Adipocyte (in vitro differentiated cells): ENCODE measurements at regions not wholly inside any gene's neighbourhood (a gene's known extent, or its start where the extent isn't known, plus 50 kb on each side); places are given as distances from the start of the nearest gene placed in this dataset.

Source experiments
- DNase-seq: peaks from one replicate; pipeline ENCODE4 v3.0.0-alpha.2; 2015; ENCODE audit warnings: low read depth
- H3K27me3 ChIP-seq: replicated peaks from 2 replicates; pipeline ENCODE4 v1.7.0; 2013; ENCODE audit warnings: mild to moderate bottlenecking, low read length, moderate library complexity; ENCODE audit not compliant: control insufficient read depth, insufficient read depth
- H3K36me3 ChIP-seq: 2 replicates; pipeline ENCODE4 v1.7.0; 2013; ENCODE audit warnings: low read length, mild to moderate bottlenecking, moderate library complexity; ENCODE audit not compliant: control insufficient read depth, insufficient read depth, severe bottlenecking
- H3K4me1 ChIP-seq: 2 replicates; pipeline ENCODE4 v1.7.0; 2013; ENCODE audit warnings: mild to moderate bottlenecking, low read length, moderate library complexity; ENCODE audit not compliant: control insufficient read depth, insufficient read depth
- H3K4me3 ChIP-seq: 2 replicates; pipeline ENCODE4 v1.7.0; 2013; ENCODE audit warnings: mild to moderate bottlenecking, low read length, moderate library complexity
- H3K9ac ChIP-seq: 2 replicates; pipeline ENCODE4 v1.7.0; 2013; ENCODE audit warnings: mild to moderate bottlenecking, low read length, moderate library complexity
- H3K9me3 ChIP-seq: 2 replicates; pipeline ENCODE4 v1.7.0; 2013; ENCODE audit warnings: mild to moderate bottlenecking, low read length, moderate library complexity; ENCODE audit not compliant: control insufficient read depth

DNA sequence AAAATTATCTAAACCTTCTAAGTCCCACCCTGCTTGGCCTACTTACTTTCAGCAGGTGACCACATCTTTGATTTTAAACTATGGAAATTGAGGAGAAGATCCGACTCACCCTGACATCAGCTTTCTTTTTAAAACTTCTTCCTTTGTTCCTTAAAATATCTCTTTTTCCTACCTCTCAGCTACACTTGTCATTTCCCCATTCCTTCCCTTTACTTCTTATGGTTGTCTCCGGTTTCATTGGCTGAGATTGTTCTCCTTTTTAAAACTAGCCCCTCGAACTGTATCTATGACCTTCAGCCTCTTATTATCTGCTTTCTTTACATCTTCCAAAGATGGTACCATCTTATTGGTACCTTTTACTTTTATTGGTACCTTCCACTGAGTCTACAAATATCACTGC is 87.8 kb upstream of the NRIP1 start:
- no peak overlapping the region for H3K9ac ChIP-seq
- peaks cover 11% of the 10 kb centered on the region for H3K9me3 ChIP-seq
- H3K36me3 ChIP-seq = no peaks in the 10 kb centered on the region
- DNase-seq = no peak
- H3K4me3 ChIP-seq = no peak overlapping the region
- peaks cover 12% of the 10 kb centered on the region for H3K4me1 ChIP-seq
- H3K27me3 ChIP-seq = peaks cover 2% of the 10 kb centered on the region

DNA sequence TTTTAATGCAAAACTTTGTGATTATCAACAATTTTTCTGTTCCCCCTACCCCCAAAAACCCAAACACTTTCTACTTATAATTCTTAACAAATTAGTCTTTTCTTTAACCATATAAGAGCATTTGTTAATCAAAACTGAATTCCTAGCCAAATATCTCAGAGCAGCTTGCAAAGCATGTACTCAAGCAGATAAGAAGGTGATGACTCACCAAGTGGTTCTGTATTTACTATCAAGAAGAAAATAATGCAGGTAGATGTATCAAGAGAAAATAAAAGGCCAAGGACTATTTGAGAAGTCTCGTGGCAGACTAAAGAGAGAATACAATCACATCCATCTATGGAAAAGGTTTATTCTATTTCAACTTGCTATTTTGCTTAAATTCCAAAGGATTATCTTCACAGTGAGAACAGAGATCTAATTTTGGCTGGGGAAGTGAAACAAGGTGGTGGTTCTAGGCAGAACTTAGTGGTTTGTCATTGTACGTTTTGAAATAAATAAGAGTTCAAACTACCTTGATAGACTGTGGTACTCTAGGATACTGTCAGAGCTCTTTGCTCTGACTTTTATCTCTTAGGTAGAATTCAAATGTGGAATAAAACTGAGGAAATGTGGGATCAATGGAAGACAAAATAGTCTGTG is 94.7 kb upstream of the NRIP1 start:
- no peak for DNase-seq
- Histone ChIP-seq H3K4me3 (no peak overlapping the region), H3K36me3 (no peaks in the 10 kb centered on the region)

DNA sequence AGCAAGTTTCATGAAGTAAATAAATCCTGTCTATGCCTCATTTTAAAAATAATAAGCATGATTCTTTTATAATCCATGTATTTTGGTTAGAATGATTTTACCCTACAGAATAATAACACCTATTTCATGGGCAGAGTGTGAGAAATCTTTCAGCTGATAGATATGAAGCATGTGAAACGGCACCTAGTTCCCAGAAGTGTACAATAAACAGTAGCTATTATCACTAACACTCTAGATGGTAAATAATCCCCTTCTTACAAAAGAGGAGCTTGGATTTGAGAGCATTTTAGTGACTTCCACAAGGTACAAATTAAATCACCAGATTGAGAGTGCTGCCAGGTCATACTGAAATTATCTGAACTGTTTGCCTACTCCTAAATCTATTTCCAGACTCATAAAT is 95.3 kb upstream of the NRIP1 start:
- peaks cover 6% of the 10 kb centered on the region for H3K4me1 ChIP-seq
- no peak overlapping the region for H3K4me3 ChIP-seq
- H3K27me3 ChIP-seq = no peaks in the 10 kb centered on the region
- no peak for DNase-seq
- H3K9ac ChIP-seq = no peak overlapping the region
- no peaks in the 10 kb centered on the region for H3K36me3 ChIP-seq
- H3K9me3 ChIP-seq = peaks cover 11% of the 10 kb centered on the region

More for the DNA sequence above, 94.7 kb upstream of the NRIP1 start:
- H3K27me3 ChIP-seq = no peaks in the 10 kb centered on the region
- H3K9ac ChIP-seq = no peak overlapping the region
- H3K4me1 ChIP-seq = peaks cover 6% of the 10 kb centered on the region
- H3K9me3 ChIP-seq = peaks cover 11% of the 10 kb centered on the region

DNA sequence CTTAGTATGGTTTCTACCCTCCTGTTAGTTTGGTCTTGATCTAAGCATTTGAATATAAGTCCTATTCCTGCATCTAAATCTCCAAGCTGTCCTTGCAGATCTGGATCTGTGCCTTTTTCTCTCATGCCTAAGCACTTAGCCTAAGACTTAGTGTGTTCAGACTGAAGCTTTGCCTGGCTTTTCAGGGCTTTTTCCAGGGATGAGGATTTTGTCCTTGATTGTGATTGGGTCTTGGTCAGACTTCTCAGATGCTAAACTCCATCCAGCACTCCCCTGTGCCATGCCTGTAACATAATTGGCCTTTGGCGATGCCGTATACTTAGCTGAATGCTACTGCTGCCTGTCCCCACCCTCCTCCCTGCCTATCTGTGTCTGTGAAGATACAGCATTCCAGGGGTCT is 98.1 kb upstream of the NRIP1 start:
- no peak for DNase-seq
- H3K27me3 ChIP-seq = no peaks in the 10 kb centered on the region
- no peak overlapping the region for H3K9ac ChIP-seq
- H3K4me3 ChIP-seq = no peak overlapping the region
- H3K9me3 ChIP-seq = no peaks in the 10 kb centered on the region
- no peaks in the 10 kb centered on the region for H3K36me3 ChIP-seq
- peaks cover 8% of the 10 kb centered on the region for H3K4me1 ChIP-seq

DNA sequence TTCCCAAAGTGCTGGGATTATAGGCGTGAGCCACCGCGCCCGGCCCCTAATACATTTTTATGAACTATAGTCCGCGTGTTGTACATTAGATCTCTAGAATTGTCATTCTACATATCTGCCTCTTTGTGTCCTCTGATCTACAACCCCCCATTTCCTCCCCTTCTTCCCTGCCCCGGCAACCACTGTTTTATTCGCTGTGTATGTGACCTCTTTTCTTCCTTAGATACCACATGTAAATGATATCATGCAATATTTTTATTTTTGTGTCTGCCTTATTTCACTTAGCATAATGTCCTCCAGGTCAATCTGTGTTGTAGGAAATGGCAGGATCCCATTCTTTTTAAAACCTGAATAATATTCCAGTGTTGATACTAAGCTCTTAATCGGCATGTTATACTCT is 99.5 kb upstream of the NRIP1 start:
- Histone ChIP-seq H3K4me3 (no peak overlapping the region), H3K4me1 (peaks cover 6% of the 10 kb centered on the region), H3K9me3 (no peaks in the 10 kb centered on the region), H3K27me3 (no peaks in the 10 kb centered on the region), H3K9ac (no peak overlapping the region), H3K36me3 (no peaks in the 10 kb centered on the region)
- DNase-seq = no peak

DNA sequence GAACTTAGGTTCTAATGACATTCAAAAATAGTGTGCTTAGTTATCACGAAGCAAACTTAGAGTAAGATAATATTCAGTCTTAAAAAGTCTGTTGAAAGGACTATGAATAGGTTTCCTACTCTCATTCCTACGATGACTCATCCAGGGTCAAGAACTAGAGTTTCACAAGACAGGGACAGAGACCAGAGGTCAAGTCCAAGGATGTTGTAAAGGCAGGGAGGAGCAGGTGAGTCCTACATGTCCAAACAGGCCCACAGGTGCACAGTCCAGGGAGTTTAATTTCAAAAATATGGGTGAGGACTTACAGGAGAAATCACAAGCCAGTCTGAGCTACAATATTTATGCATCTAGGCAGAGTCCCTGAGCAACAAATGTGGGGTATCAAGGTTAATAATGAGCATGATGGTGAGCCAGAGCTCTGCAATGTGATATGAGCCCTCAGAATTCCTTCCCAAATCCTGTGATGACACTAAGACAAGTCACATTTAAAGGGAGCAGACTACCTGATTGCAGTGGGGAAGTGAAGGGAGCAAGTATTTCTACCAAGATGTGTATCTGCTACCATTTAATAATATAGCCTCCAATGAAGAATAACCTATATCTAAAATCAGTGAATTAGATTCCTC is 100.0 kb upstream of the NRIP1 start:
- Histone ChIP-seq H3K4me1 (peaks cover 6% of the 10 kb centered on the region), H3K36me3 (no peaks in the 10 kb centered on the region), H3K27me3 (no peaks in the 10 kb centered on the region), H3K9me3 (peaks cover 4% of the 10 kb centered on the region), H3K4me3 (no peak overlapping the region), H3K9ac (no peak overlapping the region)
- DNase-seq = no peak

DNA sequence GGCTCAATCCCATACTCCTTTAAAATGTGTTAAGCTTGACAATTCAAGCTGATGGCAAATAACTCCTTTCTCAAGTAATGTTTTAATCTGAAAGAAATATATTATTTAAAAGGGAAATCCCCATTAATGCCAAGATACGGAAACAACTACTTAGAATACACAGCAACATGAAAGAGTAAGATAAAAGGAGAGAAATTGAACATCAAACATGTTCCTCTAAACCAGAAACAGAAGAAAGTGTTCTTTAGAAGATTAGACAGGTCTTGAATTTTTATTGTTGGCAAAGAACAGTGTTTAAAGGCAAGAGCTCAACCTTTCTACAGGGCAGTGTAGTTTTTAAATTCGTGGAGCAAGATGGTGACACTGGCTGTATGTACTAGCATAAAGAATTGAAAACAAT is 105.8 kb upstream of the NRIP1 start:
- H3K27me3 ChIP-seq = no peaks in the 10 kb centered on the region
- DNase-seq = no peak
- no peak overlapping the region for H3K4me3 ChIP-seq
- H3K9me3 ChIP-seq = peaks cover 4% of the 10 kb centered on the region
- H3K4me1 ChIP-seq = peaks cover 12% of the 10 kb centered on the region
- no peak overlapping the region for H3K9ac ChIP-seq
- H3K36me3 ChIP-seq = no peaks in the 10 kb centered on the region

DNA sequence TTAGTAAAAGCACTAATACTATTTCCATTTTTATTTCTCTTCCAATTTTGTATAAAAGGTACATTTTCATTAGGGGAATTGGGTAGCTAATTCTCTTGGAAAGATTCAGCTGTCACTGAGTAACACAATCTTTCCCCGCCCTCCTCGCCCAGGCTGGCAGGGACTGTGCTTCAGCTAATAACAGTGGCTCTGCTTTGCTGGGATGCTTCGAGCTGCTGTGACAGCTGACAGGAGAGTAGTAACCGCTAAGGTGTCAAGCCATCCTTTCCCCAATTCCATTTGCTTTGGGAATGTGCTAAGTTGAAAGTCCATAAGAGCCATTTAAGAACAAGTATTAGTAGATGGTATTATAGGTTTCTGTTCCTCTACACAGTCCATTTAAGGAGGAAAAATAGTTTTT is 106.7 kb upstream of the NRIP1 start:
- peaks cover 4% of the 10 kb centered on the region for H3K9me3 ChIP-seq
- H3K4me1 ChIP-seq = peaks cover 12% of the 10 kb centered on the region
- no peaks in the 10 kb centered on the region for H3K27me3 ChIP-seq
- H3K4me3 ChIP-seq = no peak overlapping the region
- H3K36me3 ChIP-seq = no peaks in the 10 kb centered on the region
- H3K9ac ChIP-seq = no peak overlapping the region
- DNase-seq = no peak

DNA sequence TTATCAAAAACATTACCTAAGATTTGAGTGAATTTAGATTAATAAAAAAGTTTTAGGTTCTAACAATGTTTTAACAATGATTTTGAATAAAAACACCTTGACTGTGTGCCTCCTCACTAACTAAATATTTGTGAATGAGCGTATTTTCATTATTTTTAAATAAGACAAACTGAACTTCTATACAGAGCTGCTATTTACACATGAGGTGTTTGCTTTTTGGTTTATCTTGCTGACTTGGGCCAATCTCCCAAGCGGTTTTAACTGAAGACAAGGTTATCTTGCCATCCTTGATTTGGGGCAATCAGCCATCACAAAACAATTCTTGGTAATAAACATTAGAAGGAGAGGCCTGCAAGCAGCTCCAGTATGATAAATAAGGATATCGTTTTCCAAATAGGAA is 108.2 kb upstream of the NRIP1 start:
- no peak overlapping the region for H3K9ac ChIP-seq
- no peak overlapping the region for H3K4me3 ChIP-seq
- H3K9me3 ChIP-seq = peaks cover 4% of the 10 kb centered on the region
- DNase-seq = no peak
- H3K4me1 ChIP-seq = peaks cover 9% of the 10 kb centered on the region
- H3K27me3 ChIP-seq = no peaks in the 10 kb centered on the region
- no peaks in the 10 kb centered on the region for H3K36me3 ChIP-seq

DNA sequence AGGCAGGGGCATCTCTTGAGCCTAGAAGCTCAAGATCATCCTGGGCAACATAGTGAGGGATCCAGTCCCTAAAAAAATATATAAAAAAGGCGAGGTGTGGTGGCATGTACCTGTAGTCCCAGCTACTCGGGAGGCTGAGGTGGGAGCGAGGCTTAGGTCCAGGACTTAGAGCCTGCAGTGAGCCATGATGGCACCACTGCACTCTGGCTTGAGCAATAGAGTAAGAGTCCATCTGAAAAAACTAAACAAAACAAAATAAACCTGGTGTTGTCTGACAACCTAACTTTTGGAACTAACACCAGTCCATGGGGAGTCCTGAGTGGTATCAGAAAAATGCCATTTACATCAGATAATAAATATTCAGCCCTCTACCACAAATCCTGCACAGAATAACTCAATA is 110.1 kb upstream of the NRIP1 start:
- Histone ChIP-seq H3K9me3 (no peaks in the 10 kb centered on the region), H3K4me1 (peaks cover 9% of the 10 kb centered on the region), H3K27me3 (no peaks in the 10 kb centered on the region), H3K36me3 (no peaks in the 10 kb centered on the region), H3K4me3 (no peak overlapping the region), H3K9ac (no peak overlapping the region)
- no peak for DNase-seq

DNA sequence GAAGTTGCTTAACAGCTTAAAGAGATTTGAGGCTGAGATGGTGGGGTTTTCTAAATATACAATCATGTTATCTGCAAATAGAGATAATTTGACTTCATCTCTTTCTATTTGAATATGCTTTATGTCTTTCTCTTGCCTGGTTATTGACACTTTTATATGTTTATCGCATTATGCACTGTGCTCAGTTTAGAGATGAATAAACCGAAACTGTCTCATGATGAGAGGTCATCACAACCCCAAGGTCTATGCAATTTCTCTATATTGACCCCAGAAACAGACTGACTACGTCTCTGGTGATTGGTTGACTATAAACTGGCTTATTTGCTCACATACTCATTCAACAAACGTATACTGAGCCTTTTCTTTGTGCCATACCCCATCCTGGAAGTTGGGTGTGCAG is 117.9 kb upstream of the NRIP1 start:
- Histone ChIP-seq H3K9ac (no peak overlapping the region), H3K4me1 (no peaks in the 10 kb centered on the region), H3K27me3 (no peaks in the 10 kb centered on the region), H3K36me3 (no peaks in the 10 kb centered on the region), H3K9me3 (no peaks in the 10 kb centered on the region), H3K4me3 (no peak overlapping the region)
- no peak for DNase-seq

DNA sequence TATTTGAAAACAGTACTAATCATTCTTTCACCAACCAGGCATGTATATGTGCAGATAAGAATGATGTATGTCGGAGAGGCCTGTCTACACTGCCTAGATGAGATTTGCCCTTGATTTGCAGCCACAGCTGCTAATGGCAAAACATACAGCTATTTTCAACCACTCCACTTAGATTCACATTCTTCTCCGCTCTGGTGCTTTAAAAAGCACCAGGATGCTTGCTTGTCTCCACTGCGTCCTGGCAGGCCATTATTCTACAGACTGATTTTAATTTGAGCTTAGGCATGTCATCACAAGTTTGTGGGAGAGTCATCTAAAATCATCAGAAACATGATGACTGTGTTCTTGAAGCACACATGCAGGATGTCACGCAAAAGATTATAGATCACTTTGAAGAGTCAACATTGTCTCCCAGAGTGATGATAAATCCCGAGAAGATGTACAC is 119.0 kb upstream of the NRIP1 start:
- no peak for DNase-seq
- H3K27me3 ChIP-seq = no peaks in the 10 kb centered on the region
- no peaks in the 10 kb centered on the region for H3K36me3 ChIP-seq
- H3K4me1 ChIP-seq = no peaks in the 10 kb centered on the region
- H3K9ac ChIP-seq = no peak overlapping the region
- H3K9me3 ChIP-seq = no peaks in the 10 kb centered on the region
- no peak overlapping the region for H3K4me3 ChIP-seq
